ENCODE measurements at regions not wholly inside any gene's neighbourhood (a gene's known extent, or its start where the extent isn't known, plus 50 kb on each side); places are given as distances from the start of the nearest gene placed in this dataset.

DNA sequence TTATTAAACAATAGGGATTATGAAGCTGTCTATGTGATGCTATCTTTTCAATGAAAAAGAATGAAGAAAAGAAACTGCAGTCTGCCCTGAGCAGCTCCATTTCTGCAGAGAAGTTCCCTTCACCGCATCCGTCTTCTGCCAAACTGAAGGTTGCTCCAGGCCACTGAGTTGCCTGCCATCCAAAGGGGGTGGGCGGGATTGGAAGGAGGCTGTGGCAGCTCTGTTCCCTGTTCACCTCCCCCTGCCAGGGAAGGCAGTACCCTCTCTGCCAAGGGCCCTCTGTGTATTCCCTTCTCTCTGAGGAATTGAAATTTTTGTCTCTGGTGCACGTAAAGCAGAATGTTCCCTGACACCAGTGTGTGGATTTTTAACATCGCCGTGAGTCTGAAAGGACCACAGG lies 243.1 kb upstream of the GHITM start:
- TF ChIP-seq CBX8 (IDR thresholded peaks at IDR 0.05): no peak
- TF ChIP-seq, protein P1, sequence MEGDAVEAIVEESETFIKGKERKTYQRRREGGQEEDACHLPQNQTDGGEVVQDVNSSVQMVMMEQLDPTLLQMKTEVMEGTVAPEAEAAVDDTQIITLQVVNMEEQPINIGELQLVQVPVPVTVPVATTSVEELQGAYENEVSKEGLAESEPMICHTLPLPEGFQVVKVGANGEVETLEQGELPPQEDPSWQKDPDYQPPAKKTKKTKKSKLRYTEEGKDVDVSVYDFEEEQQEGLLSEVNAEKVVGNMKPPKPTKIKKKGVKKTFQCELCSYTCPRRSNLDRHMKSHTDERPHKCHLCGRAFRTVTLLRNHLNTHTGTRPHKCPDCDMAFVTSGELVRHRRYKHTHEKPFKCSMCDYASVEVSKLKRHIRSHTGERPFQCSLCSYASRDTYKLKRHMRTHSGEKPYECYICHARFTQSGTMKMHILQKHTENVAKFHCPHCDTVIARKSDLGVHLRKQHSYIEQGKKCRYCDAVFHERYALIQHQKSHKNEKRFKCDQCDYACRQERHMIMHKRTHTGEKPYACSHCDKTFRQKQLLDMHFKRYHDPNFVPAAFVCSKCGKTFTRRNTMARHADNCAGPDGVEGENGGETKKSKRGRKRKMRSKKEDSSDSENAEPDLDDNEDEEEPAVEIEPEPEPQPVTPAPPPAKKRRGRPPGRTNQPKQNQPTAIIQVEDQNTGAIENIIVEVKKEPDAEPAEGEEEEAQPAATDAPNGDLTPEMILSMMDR (IDR thresholded peaks at IDR 0.05): no peak
- no peak for TF ChIP-seq SMC3 (IDR thresholded peaks at IDR 0.05)
- TF ChIP-seq, protein P2, sequence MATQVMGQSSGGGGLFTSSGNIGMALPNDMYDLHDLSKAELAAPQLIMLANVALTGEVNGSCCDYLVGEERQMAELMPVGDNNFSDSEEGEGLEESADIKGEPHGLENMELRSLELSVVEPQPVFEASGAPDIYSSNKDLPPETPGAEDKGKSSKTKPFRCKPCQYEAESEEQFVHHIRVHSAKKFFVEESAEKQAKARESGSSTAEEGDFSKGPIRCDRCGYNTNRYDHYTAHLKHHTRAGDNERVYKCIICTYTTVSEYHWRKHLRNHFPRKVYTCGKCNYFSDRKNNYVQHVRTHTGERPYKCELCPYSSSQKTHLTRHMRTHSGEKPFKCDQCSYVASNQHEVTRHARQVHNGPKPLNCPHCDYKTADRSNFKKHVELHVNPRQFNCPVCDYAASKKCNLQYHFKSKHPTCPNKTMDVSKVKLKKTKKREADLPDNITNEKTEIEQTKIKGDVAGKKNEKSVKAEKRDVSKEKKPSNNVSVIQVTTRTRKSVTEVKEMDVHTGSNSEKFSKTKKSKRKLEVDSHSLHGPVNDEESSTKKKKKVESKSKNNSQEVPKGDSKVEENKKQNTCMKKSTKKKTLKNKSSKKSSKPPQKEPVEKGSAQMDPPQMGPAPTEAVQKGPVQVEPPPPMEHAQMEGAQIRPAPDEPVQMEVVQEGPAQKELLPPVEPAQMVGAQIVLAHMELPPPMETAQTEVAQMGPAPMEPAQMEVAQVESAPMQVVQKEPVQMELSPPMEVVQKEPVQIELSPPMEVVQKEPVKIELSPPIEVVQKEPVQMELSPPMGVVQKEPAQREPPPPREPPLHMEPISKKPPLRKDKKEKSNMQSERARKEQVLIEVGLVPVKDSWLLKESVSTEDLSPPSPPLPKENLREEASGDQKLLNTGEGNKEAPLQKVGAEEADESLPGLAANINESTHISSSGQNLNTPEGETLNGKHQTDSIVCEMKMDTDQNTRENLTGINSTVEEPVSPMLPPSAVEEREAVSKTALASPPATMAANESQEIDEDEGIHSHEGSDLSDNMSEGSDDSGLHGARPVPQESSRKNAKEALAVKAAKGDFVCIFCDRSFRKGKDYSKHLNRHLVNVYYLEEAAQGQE (IDR thresholded peaks at IDR 0.05): no peak
- TF ChIP-seq, protein P3, sequence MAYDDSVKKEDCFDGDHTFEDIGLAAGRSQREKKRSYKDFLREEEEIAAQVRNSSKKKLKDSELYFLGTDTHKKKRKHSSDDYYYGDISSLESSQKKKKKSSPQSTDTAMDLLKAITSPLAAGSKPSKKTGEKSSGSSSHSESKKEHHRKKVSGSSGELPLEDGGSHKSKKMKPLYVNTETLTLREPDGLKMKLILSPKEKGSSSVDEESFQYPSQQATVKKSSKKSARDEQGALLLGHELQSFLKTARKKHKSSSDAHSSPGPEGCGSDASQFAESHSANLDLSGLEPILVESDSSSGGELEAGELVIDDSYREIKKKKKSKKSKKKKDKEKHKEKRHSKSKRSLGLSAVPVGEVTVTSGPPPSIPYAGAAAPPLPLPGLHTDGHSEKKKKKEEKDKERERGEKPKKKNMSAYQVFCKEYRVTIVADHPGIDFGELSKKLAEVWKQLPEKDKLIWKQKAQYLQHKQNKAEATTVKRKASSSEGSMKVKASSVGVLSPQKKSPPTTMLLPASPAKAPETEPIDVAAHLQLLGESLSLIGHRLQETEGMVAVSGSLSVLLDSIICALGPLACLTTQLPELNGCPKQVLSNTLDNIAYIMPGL (CRISPR knock-in tag; IDR thresholded peaks at IDR 0.05; ENCODE audit: borderline replicate concordance): no peak
- TF ChIP-seq TP53 (CRISPR knock-in tag; IDR thresholded peaks at IDR 0.05): no peak
- no peak for TF ChIP-seq FOSL2 (IDR thresholded peaks at IDR 0.05)
- no peak for TF ChIP-seq FOSL2 (CRISPR knock-in tag; IDR thresholded peaks at IDR 0.05)
- TF ChIP-seq POLR2A (IDR thresholded peaks at IDR 0.05; ENCODE audit: low read length): no peak
- no peak for TF ChIP-seq CHD2 (IDR thresholded peaks at IDR 0.05; ENCODE audit: low read length, partially characterized antibody)
- no peak for TF ChIP-seq SREBF2 (IDR thresholded peaks at IDR 0.05)

All from A549 (cell line).